ENCODE measurements at regions not wholly inside any gene's neighbourhood (a gene's known extent, or its start where the extent isn't known, plus 50 kb on each side); places are given as distances from the start of the nearest gene placed in this dataset.

GRCh38 chr2:195404651-195405050 is 252.4 kb upstream of the SLC39A10 start (continued):
- no peak for TF ChIP-seq ZBTB10 (tag by site-specific recombination; IDR thresholded peaks at IDR 0.05)
- no peak for TF ChIP-seq ZNF23 (tag by site-specific recombination; IDR thresholded peaks at IDR 0.05; ENCODE audit: borderline replicate concordance)
- no peak for TF ChIP-seq ZSCAN16 (tag by site-specific recombination; IDR thresholded peaks at IDR 0.05)
- TF ChIP-seq, protein P1, sequence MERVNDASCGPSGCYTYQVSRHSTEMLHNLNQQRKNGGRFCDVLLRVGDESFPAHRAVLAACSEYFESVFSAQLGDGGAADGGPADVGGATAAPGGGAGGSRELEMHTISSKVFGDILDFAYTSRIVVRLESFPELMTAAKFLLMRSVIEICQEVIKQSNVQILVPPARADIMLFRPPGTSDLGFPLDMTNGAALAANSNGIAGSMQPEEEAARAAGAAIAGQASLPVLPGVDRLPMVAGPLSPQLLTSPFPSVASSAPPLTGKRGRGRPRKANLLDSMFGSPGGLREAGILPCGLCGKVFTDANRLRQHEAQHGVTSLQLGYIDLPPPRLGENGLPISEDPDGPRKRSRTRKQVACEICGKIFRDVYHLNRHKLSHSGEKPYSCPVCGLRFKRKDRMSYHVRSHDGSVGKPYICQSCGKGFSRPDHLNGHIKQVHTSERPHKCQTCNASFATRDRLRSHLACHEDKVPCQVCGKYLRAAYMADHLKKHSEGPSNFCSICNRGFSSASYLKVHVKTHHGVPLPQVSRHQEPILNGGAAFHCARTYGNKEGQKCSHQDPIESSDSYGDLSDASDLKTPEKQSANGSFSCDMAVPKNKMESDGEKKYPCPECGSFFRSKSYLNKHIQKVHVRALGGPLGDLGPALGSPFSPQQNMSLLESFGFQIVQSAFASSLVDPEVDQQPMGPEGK (tag by site-specific recombination; IDR thresholded peaks at IDR 0.05): no peak
- TF ChIP-seq ZNF514 (tag by site-specific recombination; IDR thresholded peaks at IDR 0.05): no peak
- TF ChIP-seq ZFP41 (tag by site-specific recombination; IDR thresholded peaks at IDR 0.05; ENCODE audit: borderline replicate concordance): no peak
- TF ChIP-seq ZNF121 (tag by site-specific recombination; IDR thresholded peaks at IDR 0.05): no peak
- TF ChIP-seq ZSCAN5A (tag by site-specific recombination; IDR thresholded peaks at IDR 0.05): no peak
- TF ChIP-seq ZNF280D (tag by site-specific recombination; IDR thresholded peaks at IDR 0.05): no peak
- TF ChIP-seq ZBTB44 (tag by site-specific recombination; IDR thresholded peaks at IDR 0.05): no peak

- H3K36me3 ChIP-seq (ENCODE audit: control insufficient read depth in 2 of 2, insufficient read depth in 1 of 2, low read length in 2 of 2): no peaks in the 10 kb centered on the region
- no peak overlapping the region for H3K4me3 ChIP-seq (ENCODE audit: low read depth, low read length)
- CTCF ChIA-PET: no interaction called here
- TF ChIP-seq ZNF629 (tag by site-specific recombination; IDR thresholded peaks at IDR 0.05): no peak
- TF ChIP-seq ZNF2 (tag by site-specific recombination; IDR thresholded peaks at IDR 0.05): no peak
- TF ChIP-seq ZBTB26 (tag by site-specific recombination; optimal IDR thresholded peaks at IDR 0.05): no peak
- TF ChIP-seq, protein P1 (tag by site-specific recombination; IDR thresholded peaks at IDR 0.05): no peak
- H3K27ac ChIP-seq (ENCODE audit: extremely low read depth, low read depth, low read length): no peak overlapping the region
- POLR2A ChIA-PET: no interaction called here
- H3K9me3 ChIP-seq (ENCODE audit: control insufficient read depth, insufficient read depth, low read depth, low read length): no peaks in the 10 kb centered on the region
- H3K4me1 ChIP-seq (ENCODE audit: control insufficient read depth, insufficient read depth, low read length): no peaks in the 10 kb centered on the region
Measured at GRCh38 chr2:195396479-195396878, 260.5 kb upstream of the SLC39A10 start.
